SK-N-SH (cell line): ENCODE measurements at regions not wholly inside any gene's neighbourhood (a gene's known extent, or its start where the extent isn't known, plus 50 kb on each side); places are given as distances from the start of the nearest gene placed in this dataset.

Source experiments
- CTCF ChIA-PET: fragments of 300-600, 350-600 bp; formaldehyde crosslinking; extraction: SDS; loops from one replicate; lab custom pipeline; 2021; lab: Yijun Ruan, JAX
- POLR2A ChIA-PET: fragments of 350-600 bp; sonication (Branson Sonifier 250); formaldehyde crosslinking; extraction: SDS; loops from one replicate; lab custom pipeline; 2020; ENCODE audit warnings: antibody characterized with exemption, inconsistent platforms; lab: Yijun Ruan, JAX
- DNase-seq: peaks from one replicate; pipeline ENCODE4 v3.0.0; 2012
- H2AFZ ChIP-seq: fragments of 200-600 bp; sonication (generic); 2 replicates; pipeline ENCODE4 v1.8.1; 2016; ENCODE audit warnings: antibody characterized with exemption, mild to moderate bottlenecking, low read depth
- H3F3A ChIP-seq: fragments of 200-600 bp; sonication (generic); replicated peaks from 2 replicates; pipeline ENCODE3; 2016; ENCODE audit warnings: antibody characterized with exemption, mild to moderate bottlenecking; ENCODE audit not compliant: insufficient read depth
- H3K27ac ChIP-seq, 2 experiments: fragments of 200-500 bp in 1 of 2; fragments of 200-600 bp in 1 of 2; sonication (Bioruptor generic) in 1 of 2; sonication (generic), shearing (Covaris generic) in 1 of 2; 2 replicates each; pipeline versions ENCODE4 v1.5.1 to v1.6.1; 2014 to 2016; ENCODE audit warnings: low read depth in 2 of 2, inconsistent platforms in 1 of 2, low read length in 1 of 2, mild to moderate bottlenecking in 1 of 2, mixed read lengths in 1 of 2
- H3K27me3 ChIP-seq: fragments of 200-600 bp; sonication (generic), shearing (Covaris generic); 2 replicates; pipeline ENCODE4 v1.6.1; 2016; ENCODE audit warnings: mixed run types; ENCODE audit not compliant: insufficient read depth
- H3K36me3 ChIP-seq, 2 experiments: fragments of 200-500 bp in 1 of 2; fragments of 200-600 bp in 1 of 2; sonication (Bioruptor generic) in 1 of 2; sonication (generic) in 1 of 2; replicated peaks in 1 of 2; 2 replicates each; pipeline versions ENCODE3 to v1.5.1; 2014 to 2016; ENCODE audit warnings: low read length in 1 of 2, mild to moderate bottlenecking in 1 of 2; ENCODE audit not compliant: insufficient read depth in 2 of 2, control insufficient read depth in 1 of 2
- H3K4me1 ChIP-seq, 2 experiments: fragments of 200-500 bp in 1 of 2; fragments of 200-600 bp in 1 of 2; sonication (Bioruptor generic) in 1 of 2; sonication (generic), shearing (Covaris generic) in 1 of 2; 2 replicates each; pipeline versions ENCODE4 v1.5.1 to v1.6.1; 2014 to 2016; ENCODE audit warnings: low read depth in 1 of 2, low read length in 1 of 2, mixed run types in 1 of 2; ENCODE audit not compliant: insufficient read depth in 2 of 2, control insufficient read depth in 1 of 2
- H3K4me2 ChIP-seq: fragments of 200-600 bp; sonication (generic), shearing (Covaris generic); 2 replicates; pipeline ENCODE4 v1.6.1; 2017; ENCODE audit warnings: mixed run types
- H3K4me3 ChIP-seq, 2 experiments: fragments of 200-500 bp in 1 of 2; fragments of 200-600 bp in 1 of 2; sonication (Bioruptor generic) in 1 of 2; sonication (generic), shearing (Covaris generic) in 1 of 2; 2 replicates each; pipeline versions ENCODE4 v1.5.1 to v1.8.1; 2014 to 2016; ENCODE audit warnings: low read depth in 2 of 2, inconsistent platforms in 1 of 2, low read length in 1 of 2, mild to moderate bottlenecking in 1 of 2, mixed read lengths in 1 of 2, moderate library complexity in 1 of 2
- H3K79me2 ChIP-seq: fragments of 200-600 bp; sonication (generic); 2 replicates; pipeline ENCODE4 v1.8.1; 2017; ENCODE audit warnings: mild to moderate bottlenecking; ENCODE audit not compliant: insufficient read depth
- H3K9ac ChIP-seq: fragments of 200-600 bp; sonication (generic); 2 replicates; pipeline ENCODE4 v1.6.1; 2017; ENCODE audit warnings: mixed run types
- H3K9me2 ChIP-seq: fragments of 200-600 bp; sonication (generic); 2 replicates; pipeline ENCODE4 v1.6.1; 2017; ENCODE audit warnings: mixed run types
- H3K9me3 ChIP-seq: fragments of 200-600 bp; sonication (generic); 2 replicates; pipeline ENCODE4 v1.6.1; 2017; ENCODE audit warnings: mixed run types, mild to moderate bottlenecking, moderate library complexity
- H4K20me1 ChIP-seq: fragments of 200-600 bp; sonication (generic); 2 replicates; pipeline ENCODE4 v1.6.1; 2017; ENCODE audit warnings: mild to moderate bottlenecking, mixed run types; ENCODE audit not compliant: insufficient read depth
- CHD2 ChIP-seq: fragments of 150-350 bp; IDR thresholded peaks from 2 replicates; pipeline ENCODE4 v1.6.1; 2018; ENCODE audit warnings: low read length; ENCODE audit not compliant: partially characterized antibody
- ELF1 ChIP-seq: IDR thresholded peaks from 2 replicates; pipeline ENCODE4 v1.4.0; 2012
- FOSL2 ChIP-seq: IDR thresholded peaks from 2 replicates; pipeline ENCODE4 v1.4.0; 2012; ENCODE audit warnings: low read depth, mild to moderate bottlenecking, moderate library complexity, borderline replicate concordance
- FOXJ3 ChIP-seq: sonication (generic); formaldehyde crosslinking; IDR thresholded peaks from 2 replicates; pipeline ENCODE4 v1.5.1; 2020; ENCODE audit warnings: mild to moderate bottlenecking, missing genetic modification reagents
- GATA2 ChIP-seq: sonication (generic); formaldehyde crosslinking; IDR thresholded peaks from 2 replicates; pipeline ENCODE4 v1.5.0; 2020; ENCODE audit warnings: mild to moderate bottlenecking, missing genetic modification reagents
- JUND ChIP-seq: IDR thresholded peaks from 2 replicates; pipeline ENCODE4 v1.4.0; 2012
- MEF2A ChIP-seq: IDR thresholded peaks from 2 replicates; pipeline ENCODE4 v1.4.0; 2012; ENCODE audit warnings: low read depth, borderline replicate concordance
- MXI1 ChIP-seq: IDR thresholded peaks from 2 replicates; pipeline ENCODE4 v1.6.1; 2012; ENCODE audit warnings: mild to moderate bottlenecking, low read depth, low read length, improper control_type of control experiment
- NFIC ChIP-seq: IDR thresholded peaks from 2 replicates; pipeline ENCODE4 v1.4.0; 2012; ENCODE audit warnings: borderline replicate concordance
- NRF1 ChIP-seq: IDR thresholded peaks from 2 replicates; pipeline ENCODE4 v1.6.1; 2012; ENCODE audit warnings: low read depth, mild to moderate bottlenecking, low read length
- RAD21 ChIP-seq: IDR thresholded peaks from 2 replicates; pipeline ENCODE4 v1.6.1; 2012; ENCODE audit warnings: mild to moderate bottlenecking, low read length
- RCOR1 ChIP-seq: fragments of 150-350 bp; IDR thresholded peaks from 2 replicates; pipeline ENCODE4 v1.6.1; 2017; ENCODE audit warnings: antibody characterized with exemption, low read length
- RXRA ChIP-seq: IDR thresholded peaks from 2 replicates; pipeline ENCODE4 v1.4.0; 2012; ENCODE audit warnings: low read depth, mild to moderate bottlenecking, borderline replicate concordance
- TAF1 ChIP-seq: IDR thresholded peaks from 2 replicates; pipeline ENCODE4 v1.6.1; 2012; ENCODE audit warnings: low read depth, mild to moderate bottlenecking, low read length, moderate library complexity, borderline replicate concordance
- TCF12 ChIP-seq: IDR thresholded peaks from 2 replicates; pipeline ENCODE4 v1.4.0; 2012
- WGBS: methylation state at CpG from one replicate; pipeline ENCODE4 v1.1.6; 2017; ENCODE audit warnings: low lambda C conversion rate; 5-methylcytosine and 5-hydroxymethylcytosine counted together
- TF ChIP-seq, protein P1 (sequence below): IDR thresholded peaks from 2 replicates; pipeline ENCODE4 v1.4.0; 2012; ENCODE audit warnings: low read depth, borderline replicate concordance
- TF ChIP-seq, protein P2 (sequence below): IDR thresholded peaks from 2 replicates; pipeline ENCODE4 v1.4.0; 2012; ENCODE audit warnings: low read depth
- TF ChIP-seq, protein P3 (sequence below): IDR thresholded peaks from 2 replicates; pipeline ENCODE4; 2012
- TF ChIP-seq, protein P4 (sequence below): fragments of 200-600 bp; sonication (generic); IDR thresholded peaks from 2 replicates; pipeline ENCODE4 v1.6.1; 2017; ENCODE audit warnings: antibody characterized with exemption, mild to moderate bottlenecking, moderate library complexity
- TF ChIP-seq, protein P5 (sequence below): IDR thresholded peaks from 2 replicates; pipeline ENCODE4 v1.4.0; 2012; ENCODE audit warnings: low read depth, borderline replicate concordance

DNA sequence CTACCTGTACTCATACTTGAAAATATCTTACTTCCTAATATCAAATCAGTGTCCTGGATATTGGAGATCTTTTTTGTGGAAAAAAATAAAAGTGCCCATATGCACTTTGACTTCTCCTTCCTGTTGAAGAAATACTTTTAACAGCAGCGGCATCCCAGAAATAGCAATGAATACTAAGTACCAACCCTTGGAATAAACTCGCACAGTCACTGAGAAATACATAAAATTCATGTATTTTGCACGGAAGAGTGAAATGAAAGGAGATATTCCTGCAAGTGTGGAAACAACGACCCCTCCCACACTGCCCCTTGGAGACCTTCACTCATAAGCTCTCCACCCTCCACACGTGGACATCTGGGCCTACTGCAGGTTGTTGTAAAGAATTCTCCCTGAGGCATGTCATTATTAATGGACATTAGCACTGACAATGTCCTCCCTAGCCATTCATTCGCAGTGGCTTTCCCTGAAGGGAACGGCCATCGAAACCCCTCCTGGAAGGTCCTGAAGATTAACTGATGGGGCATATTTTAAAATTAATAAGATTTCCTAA is 407.6 kb upstream of the PFKP start (continued):
- TF ChIP-seq, protein P1, sequence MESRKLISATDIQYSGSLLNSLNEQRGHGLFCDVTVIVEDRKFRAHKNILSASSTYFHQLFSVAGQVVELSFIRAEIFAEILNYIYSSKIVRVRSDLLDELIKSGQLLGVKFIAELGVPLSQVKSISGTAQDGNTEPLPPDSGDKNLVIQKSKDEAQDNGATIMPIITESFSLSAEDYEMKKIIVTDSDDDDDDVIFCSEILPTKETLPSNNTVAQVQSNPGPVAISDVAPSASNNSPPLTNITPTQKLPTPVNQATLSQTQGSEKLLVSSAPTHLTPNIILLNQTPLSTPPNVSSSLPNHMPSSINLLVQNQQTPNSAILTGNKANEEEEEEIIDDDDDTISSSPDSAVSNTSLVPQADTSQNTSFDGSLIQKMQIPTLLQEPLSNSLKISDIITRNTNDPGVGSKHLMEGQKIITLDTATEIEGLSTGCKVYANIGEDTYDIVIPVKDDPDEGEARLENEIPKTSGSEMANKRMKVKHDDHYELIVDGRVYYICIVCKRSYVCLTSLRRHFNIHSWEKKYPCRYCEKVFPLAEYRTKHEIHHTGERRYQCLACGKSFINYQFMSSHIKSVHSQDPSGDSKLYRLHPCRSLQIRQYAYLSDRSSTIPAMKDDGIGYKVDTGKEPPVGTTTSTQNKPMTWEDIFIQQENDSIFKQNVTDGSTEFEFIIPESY: no peak
- TF ChIP-seq FOSL2: no peak
- no peak for TF ChIP-seq GATA2 (CRISPR knock-in tag)
- no peak for TF ChIP-seq RXRA
- TF ChIP-seq MEF2A: no peak
- no peak for TF ChIP-seq TCF12
- no peak for TF ChIP-seq TAF1
- no peak for TF ChIP-seq MXI1
- TF ChIP-seq JUND: no peak
- no peak for TF ChIP-seq RCOR1
- TF ChIP-seq, protein P2, sequence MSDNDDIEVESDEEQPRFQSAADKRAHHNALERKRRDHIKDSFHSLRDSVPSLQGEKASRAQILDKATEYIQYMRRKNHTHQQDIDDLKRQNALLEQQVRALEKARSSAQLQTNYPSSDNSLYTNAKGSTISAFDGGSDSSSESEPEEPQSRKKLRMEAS: no peak
- TF ChIP-seq, protein P3, sequence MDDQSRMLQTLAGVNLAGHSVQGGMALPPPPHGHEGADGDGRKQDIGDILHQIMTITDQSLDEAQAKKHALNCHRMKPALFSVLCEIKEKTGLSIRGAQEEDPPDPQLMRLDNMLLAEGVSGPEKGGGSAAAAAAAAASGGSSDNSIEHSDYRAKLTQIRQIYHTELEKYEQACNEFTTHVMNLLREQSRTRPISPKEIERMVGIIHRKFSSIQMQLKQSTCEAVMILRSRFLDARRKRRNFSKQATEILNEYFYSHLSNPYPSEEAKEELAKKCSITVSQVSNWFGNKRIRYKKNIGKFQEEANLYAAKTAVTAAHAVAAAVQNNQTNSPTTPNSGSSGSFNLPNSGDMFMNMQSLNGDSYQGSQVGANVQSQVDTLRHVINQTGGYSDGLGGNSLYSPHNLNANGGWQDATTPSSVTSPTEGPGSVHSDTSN: no peak

DNA sequence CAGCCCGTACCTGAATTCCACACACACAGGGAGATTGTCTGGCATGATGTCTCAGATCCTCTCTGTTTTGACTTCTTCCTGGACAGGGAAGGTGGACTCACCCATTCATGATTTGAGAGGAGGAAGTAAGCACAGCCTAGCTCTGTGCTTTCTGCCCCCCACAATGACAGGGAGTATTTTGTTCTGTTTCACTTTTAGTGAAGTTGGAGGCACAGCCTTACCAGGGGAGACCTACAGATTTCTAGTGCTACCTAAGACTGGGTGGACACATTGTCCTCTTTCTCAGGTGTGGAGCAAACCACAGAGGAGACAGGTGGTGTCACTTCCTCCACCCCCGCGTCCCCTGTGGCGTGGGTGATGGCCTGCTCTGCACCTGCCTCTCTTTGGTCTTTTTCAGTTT is 408.6 kb upstream of the PFKP start:
- ChIA-PET POLR2A (no interaction called here), CTCF (no interaction called here)
- H3K27ac ChIP-seq: no peak overlapping the region
- no peaks in the 10 kb centered on the region for H3K36me3 ChIP-seq
- no peaks in the 10 kb centered on the region for H3K4me1 ChIP-seq
- no peak overlapping the region for H3K4me3 ChIP-seq
- no peaks in the 10 kb centered on the region for H3F3A ChIP-seq
- no peak overlapping the region for H3K4me2 ChIP-seq
- no peak overlapping the region for H3K9ac ChIP-seq
- no peaks in the 10 kb centered on the region for H3K9me3 ChIP-seq
- DNase-seq: no peak
- WGBS: 19% methylated on average over 2 of the region's 4 CpGs
- H2AFZ ChIP-seq: no peak overlapping the region
- H3K79me2 ChIP-seq: no peaks in the 10 kb centered on the region
- H4K20me1 ChIP-seq: no peaks in the 10 kb centered on the region
- no peaks in the 10 kb centered on the region for H3K27me3 ChIP-seq
- no peak for TF ChIP-seq NFIC
- TF ChIP-seq FOXJ3: no peak
- TF ChIP-seq, protein P4, sequence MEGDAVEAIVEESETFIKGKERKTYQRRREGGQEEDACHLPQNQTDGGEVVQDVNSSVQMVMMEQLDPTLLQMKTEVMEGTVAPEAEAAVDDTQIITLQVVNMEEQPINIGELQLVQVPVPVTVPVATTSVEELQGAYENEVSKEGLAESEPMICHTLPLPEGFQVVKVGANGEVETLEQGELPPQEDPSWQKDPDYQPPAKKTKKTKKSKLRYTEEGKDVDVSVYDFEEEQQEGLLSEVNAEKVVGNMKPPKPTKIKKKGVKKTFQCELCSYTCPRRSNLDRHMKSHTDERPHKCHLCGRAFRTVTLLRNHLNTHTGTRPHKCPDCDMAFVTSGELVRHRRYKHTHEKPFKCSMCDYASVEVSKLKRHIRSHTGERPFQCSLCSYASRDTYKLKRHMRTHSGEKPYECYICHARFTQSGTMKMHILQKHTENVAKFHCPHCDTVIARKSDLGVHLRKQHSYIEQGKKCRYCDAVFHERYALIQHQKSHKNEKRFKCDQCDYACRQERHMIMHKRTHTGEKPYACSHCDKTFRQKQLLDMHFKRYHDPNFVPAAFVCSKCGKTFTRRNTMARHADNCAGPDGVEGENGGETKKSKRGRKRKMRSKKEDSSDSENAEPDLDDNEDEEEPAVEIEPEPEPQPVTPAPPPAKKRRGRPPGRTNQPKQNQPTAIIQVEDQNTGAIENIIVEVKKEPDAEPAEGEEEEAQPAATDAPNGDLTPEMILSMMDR: no peak
- no peak for TF ChIP-seq CHD2
- TF ChIP-seq, protein P5, sequence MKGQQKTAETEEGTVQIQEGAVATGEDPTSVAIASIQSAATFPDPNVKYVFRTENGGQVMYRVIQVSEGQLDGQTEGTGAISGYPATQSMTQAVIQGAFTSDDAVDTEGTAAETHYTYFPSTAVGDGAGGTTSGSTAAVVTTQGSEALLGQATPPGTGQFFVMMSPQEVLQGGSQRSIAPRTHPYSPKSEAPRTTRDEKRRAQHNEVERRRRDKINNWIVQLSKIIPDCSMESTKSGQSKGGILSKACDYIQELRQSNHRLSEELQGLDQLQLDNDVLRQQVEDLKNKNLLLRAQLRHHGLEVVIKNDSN: no peak
- TF ChIP-seq MEF2A: no peak
- TF ChIP-seq, protein P1: no peak
- TF ChIP-seq TCF12: no peak
- no peak for TF ChIP-seq RXRA
- no peak for TF ChIP-seq NRF1
- no peak for TF ChIP-seq ELF1
- TF ChIP-seq RAD21: no peak
- no peak for TF ChIP-seq MXI1
- TF ChIP-seq JUND: no peak
- TF ChIP-seq, protein P2: no peak
- TF ChIP-seq, all 33 proteins: peak for 0
- H3K9me2 ChIP-seq: no peaks in the 10 kb centered on the region
